Lower lobe of right lung (tissue), 2 donors: ENCODE measurements at regions not wholly inside any gene's neighbourhood (a gene's known extent, or its start where the extent isn't known, plus 50 kb on each side); places are given as distances from the start of the nearest gene placed in this dataset.

Experiments used
- ATAC-seq, 2 donors: fragments of 200-7000 bp; cut with Tn5 transposase; one replicate each; pipeline ENCODE4 v1.9.1; 2020 to 2022; ENCODE audit warnings: mild to moderate bottlenecking in 2 of 2, moderate library complexity in 2 of 2
- DNase-seq: peaks from one replicate; pipeline ENCODE4 v3.0.0-alpha.2; 2020
- H3K27ac ChIP-seq: fragments of 200-600 bp; one replicate; pipeline ENCODE4 v1.8.0; 2022
- H3K27me3 ChIP-seq: fragments of 200-600 bp; one replicate; pipeline ENCODE4 v1.8.0; 2022; ENCODE audit warnings: low read depth
- H3K36me3 ChIP-seq: fragments of 200-600 bp; one replicate; pipeline ENCODE4 v1.8.0; 2022; ENCODE audit warnings: mild to moderate bottlenecking
- H3K4me1 ChIP-seq: fragments of 200-600 bp; one replicate; pipeline ENCODE4 v1.8.0; 2022
- H3K4me3 ChIP-seq: fragments of 200-600 bp; one replicate; pipeline ENCODE4 v1.8.0; 2022; ENCODE audit warnings: mild to moderate bottlenecking
- H3K9me3 ChIP-seq: fragments of 200-600 bp; one replicate; pipeline ENCODE4 v1.8.0; 2022
- intact Hi-C: fragments of 100-400 bp; cut with DNase I; formaldehyde crosslinking; loops from one replicate; pipeline ENCODE4 v1.11.0; 2022
- TF ChIP-seq, protein P1 (sequence below): fragments of 200-600 bp; IDR thresholded peaks from one replicate; pipeline ENCODE4 v1.8.0; 2022; ENCODE audit warnings: antibody characterized with exemption, mild to moderate bottlenecking
- donor health status: DM: no; HTN: yes; CAD: no; lungs with severe emphysema.

DNA sequence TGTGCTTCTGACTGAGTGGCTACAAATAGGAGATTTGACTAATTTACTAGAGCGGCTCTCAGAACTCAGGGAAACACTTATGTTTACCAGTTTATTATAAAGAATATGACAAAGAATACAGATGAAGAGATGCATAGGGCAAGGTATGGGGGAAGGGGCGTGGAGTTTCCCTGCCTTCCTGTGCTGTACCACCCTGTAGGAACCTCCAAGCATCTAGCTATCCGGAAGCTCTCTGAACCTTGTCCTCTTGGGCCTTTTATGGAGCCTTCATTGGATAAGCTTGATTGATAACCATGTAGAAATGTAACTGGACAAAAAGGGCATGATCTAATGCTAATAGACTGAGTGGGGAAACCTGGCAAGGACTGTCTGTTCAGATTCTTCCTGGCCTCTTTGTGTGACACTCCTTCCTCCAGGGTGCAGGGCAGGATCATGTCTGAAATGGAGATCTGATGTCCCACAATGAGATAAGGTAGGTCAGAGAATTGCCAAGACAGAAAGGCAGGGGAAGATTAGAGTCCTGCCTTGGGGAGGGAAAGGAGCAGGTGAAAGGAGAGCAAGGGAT lies 101.8 kb upstream of the NPAS2 start:
- DNase-seq (no peak), ATAC-seq (no peak)
- no peaks in the 10 kb centered on the region for H3K27me3 ChIP-seq
- H3K27ac ChIP-seq, result no peak overlapping the region
- no peaks in the 10 kb centered on the region for H3K36me3 ChIP-seq
- TF ChIP-seq, protein P1, sequence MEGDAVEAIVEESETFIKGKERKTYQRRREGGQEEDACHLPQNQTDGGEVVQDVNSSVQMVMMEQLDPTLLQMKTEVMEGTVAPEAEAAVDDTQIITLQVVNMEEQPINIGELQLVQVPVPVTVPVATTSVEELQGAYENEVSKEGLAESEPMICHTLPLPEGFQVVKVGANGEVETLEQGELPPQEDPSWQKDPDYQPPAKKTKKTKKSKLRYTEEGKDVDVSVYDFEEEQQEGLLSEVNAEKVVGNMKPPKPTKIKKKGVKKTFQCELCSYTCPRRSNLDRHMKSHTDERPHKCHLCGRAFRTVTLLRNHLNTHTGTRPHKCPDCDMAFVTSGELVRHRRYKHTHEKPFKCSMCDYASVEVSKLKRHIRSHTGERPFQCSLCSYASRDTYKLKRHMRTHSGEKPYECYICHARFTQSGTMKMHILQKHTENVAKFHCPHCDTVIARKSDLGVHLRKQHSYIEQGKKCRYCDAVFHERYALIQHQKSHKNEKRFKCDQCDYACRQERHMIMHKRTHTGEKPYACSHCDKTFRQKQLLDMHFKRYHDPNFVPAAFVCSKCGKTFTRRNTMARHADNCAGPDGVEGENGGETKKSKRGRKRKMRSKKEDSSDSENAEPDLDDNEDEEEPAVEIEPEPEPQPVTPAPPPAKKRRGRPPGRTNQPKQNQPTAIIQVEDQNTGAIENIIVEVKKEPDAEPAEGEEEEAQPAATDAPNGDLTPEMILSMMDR, result no peak
- H3K4me1 ChIP-seq, result no peaks in the 10 kb centered on the region
- H3K9me3 ChIP-seq, result no peaks in the 10 kb centered on the region
- no peak overlapping the region for H3K4me3 ChIP-seq
- intact Hi-C loops, result no loop called here

DNA sequence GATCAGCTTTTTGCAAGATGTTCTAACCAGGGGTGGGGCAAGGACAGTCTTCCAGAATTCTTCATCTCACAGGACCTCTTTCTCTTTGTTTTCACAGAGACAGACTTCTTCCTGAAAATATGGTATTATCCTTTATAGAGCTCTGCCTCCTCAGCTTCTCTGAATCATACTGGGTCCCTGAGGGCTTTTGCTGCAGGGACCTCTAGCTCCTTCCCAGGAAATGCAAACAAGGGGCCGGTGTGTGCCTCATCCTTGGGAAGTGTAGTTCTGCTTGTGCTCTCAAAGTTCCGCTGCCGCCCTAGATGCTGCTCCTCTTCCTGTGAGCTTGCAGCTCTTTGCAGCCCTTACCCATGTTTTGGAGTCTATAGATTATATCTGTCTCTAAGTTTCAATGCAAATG lies 99.5 kb upstream of the NPAS2 start:
- H3K4me3 ChIP-seq, result no peak overlapping the region
- TF ChIP-seq, protein P1, result no peak
- no peak for DNase-seq
- no peaks in the 10 kb centered on the region for H3K9me3 ChIP-seq
- intact Hi-C loops, result loop anchor here (10.0 kb wide), 1 partner anchor 264 kb away; no protein-coding TSS in a partner anchor
- H3K27ac ChIP-seq, result no peak overlapping the region
- no peaks in the 10 kb centered on the region for H3K27me3 ChIP-seq
- no peak for ATAC-seq
- H3K4me1 ChIP-seq, result no peaks in the 10 kb centered on the region
- no peaks in the 10 kb centered on the region for H3K36me3 ChIP-seq

DNA sequence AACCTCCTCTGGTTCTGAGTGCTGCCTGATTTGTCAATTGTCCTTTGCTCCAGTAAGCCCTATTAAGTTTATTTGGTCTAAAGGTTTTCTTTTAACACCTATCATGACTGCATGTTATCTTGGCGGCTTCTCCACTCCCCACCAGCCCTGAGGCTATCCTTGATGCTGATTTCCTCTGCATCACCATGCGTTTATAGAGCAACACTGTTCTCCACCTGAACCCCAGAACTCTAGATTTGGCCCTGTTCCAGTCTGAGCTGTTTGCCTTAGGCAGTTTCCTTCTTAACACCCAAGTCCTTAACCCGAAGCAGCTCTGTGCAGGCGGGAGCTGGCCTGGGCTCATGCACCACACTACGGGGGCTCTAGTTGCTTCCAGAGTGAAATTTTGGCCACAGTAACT lies 98.2 kb upstream of the NPAS2 start:
- no peaks in the 10 kb centered on the region for H3K27me3 ChIP-seq
- no peaks in the 10 kb centered on the region for H3K36me3 ChIP-seq
- no peaks in the 10 kb centered on the region for H3K9me3 ChIP-seq
- TF ChIP-seq, protein P1, result no peak
- H3K4me1 ChIP-seq, result no peaks in the 10 kb centered on the region
- intact Hi-C loops, result loop anchor here (10.0 kb wide), 1 partner anchor 263 kb away; no protein-coding TSS in a partner anchor
- no peak for ATAC-seq
- H3K4me3 ChIP-seq, result no peak overlapping the region
- DNase-seq, result no peak
- H3K27ac ChIP-seq, result no peak overlapping the region

DNA sequence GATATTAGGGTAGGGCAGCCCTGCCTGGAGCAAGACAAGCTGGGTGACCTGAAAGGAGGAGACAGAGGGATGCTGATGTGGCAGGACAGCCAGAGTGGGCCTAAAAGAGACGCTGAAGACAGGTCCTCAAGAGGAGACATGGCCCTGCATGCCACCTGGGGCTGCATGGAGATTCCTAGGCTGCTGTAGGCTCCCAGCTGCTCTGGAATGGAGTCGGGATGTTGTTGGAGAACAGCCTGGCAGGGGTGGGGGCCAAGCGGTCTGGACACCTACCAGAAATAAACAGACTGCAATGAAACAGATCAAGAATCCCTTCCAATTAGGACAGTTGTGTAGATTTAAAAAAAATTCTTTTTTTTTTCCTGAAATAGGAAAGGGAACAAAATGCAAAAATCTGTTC lies 97.8 kb upstream of the NPAS2 start:
- Histone ChIP-seq H3K27me3 (no peaks in the 10 kb centered on the region), H3K4me3 (no peak overlapping the region), H3K36me3 (no peaks in the 10 kb centered on the region), H3K27ac (no peak overlapping the region), H3K4me1 (no peaks in the 10 kb centered on the region), H3K9me3 (no peaks in the 10 kb centered on the region)
- intact Hi-C loops, result loop anchor here (10.0 kb wide), 1 partner anchor 263 kb away; no protein-coding TSS in a partner anchor
- no peak for DNase-seq
- TF ChIP-seq, protein P1, result no peak
- ATAC-seq, result no peak

DNA sequence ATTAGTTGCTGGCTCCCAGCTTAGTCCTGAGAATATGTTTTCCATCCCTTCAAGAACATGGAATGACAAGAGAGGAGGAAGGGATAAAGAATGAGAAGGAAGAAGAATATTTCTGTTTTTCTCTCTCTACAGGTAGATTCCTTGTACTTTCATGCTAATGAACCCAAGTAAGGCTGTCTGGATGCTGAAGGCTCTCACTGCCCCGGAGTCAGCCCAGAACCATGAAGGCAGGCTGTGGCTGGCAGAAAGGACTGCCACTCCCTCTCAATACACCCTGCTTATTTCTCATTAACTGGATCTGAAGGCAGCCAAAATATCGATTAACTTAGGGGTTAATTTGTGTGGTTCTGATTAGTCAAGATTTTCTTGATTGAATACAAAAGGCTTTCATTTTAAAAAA lies 93.1 kb upstream of the NPAS2 start:
- H3K36me3 ChIP-seq, result no peaks in the 10 kb centered on the region
- no peak for DNase-seq
- H3K27ac ChIP-seq, result no peak overlapping the region
- H3K4me1 ChIP-seq, result no peaks in the 10 kb centered on the region
- ATAC-seq, result no peak
- intact Hi-C loops, result loop anchor here (10.0 kb wide), 1 partner anchor 258 kb away; no protein-coding TSS in a partner anchor
- TF ChIP-seq, protein P1, result no peak
- H3K4me3 ChIP-seq, result no peak overlapping the region
- H3K9me3 ChIP-seq, result no peaks in the 10 kb centered on the region
- no peaks in the 10 kb centered on the region for H3K27me3 ChIP-seq
